SK-N-SH (cell line): ENCODE measurements at regions not wholly inside any gene's neighbourhood (a gene's known extent, or its start where the extent isn't known, plus 50 kb on each side); places are given as distances from the start of the nearest gene placed in this dataset.

ENCODE experiments used
- CTCF ChIA-PET: fragments of 300-600, 350-600 bp; formaldehyde crosslinking; extraction: SDS; loops from one replicate; lab custom pipeline; 2021; lab: Yijun Ruan, JAX
- POLR2A ChIA-PET: fragments of 350-600 bp; sonication (Branson Sonifier 250); formaldehyde crosslinking; extraction: SDS; loops from one replicate; lab custom pipeline; 2020; ENCODE audit warnings: antibody characterized with exemption, inconsistent platforms; lab: Yijun Ruan, JAX
- DNase-seq: peaks from one replicate; pipeline ENCODE4 v3.0.0; 2012
- H2AFZ ChIP-seq: fragments of 200-600 bp; sonication (generic); 2 replicates; pipeline ENCODE4 v1.8.1; 2016; ENCODE audit warnings: antibody characterized with exemption, mild to moderate bottlenecking, low read depth
- H3F3A ChIP-seq: fragments of 200-600 bp; sonication (generic); replicated peaks from 2 replicates; pipeline ENCODE3; 2016; ENCODE audit warnings: antibody characterized with exemption, mild to moderate bottlenecking; ENCODE audit not compliant: insufficient read depth
- H3K27ac ChIP-seq, 2 experiments: fragments of 200-500 bp in 1 of 2; fragments of 200-600 bp in 1 of 2; sonication (Bioruptor generic) in 1 of 2; sonication (generic), shearing (Covaris generic) in 1 of 2; 2 replicates each; pipeline versions ENCODE4 v1.5.1 to v1.6.1; 2014 to 2016; ENCODE audit warnings: low read depth in 2 of 2, inconsistent platforms in 1 of 2, low read length in 1 of 2, mild to moderate bottlenecking in 1 of 2, mixed read lengths in 1 of 2
- H3K27me3 ChIP-seq: fragments of 200-600 bp; sonication (generic), shearing (Covaris generic); 2 replicates; pipeline ENCODE4 v1.6.1; 2016; ENCODE audit warnings: mixed run types; ENCODE audit not compliant: insufficient read depth
- H3K36me3 ChIP-seq, 2 experiments: fragments of 200-500 bp in 1 of 2; fragments of 200-600 bp in 1 of 2; sonication (Bioruptor generic) in 1 of 2; sonication (generic) in 1 of 2; replicated peaks in 1 of 2; 2 replicates each; pipeline versions ENCODE3 to v1.5.1; 2014 to 2016; ENCODE audit warnings: low read length in 1 of 2, mild to moderate bottlenecking in 1 of 2; ENCODE audit not compliant: insufficient read depth in 2 of 2, control insufficient read depth in 1 of 2
- H3K4me1 ChIP-seq, 2 experiments: fragments of 200-500 bp in 1 of 2; fragments of 200-600 bp in 1 of 2; sonication (Bioruptor generic) in 1 of 2; sonication (generic), shearing (Covaris generic) in 1 of 2; 2 replicates each; pipeline versions ENCODE4 v1.5.1 to v1.6.1; 2014 to 2016; ENCODE audit warnings: low read depth in 1 of 2, low read length in 1 of 2, mixed run types in 1 of 2; ENCODE audit not compliant: insufficient read depth in 2 of 2, control insufficient read depth in 1 of 2
- H3K4me2 ChIP-seq: fragments of 200-600 bp; sonication (generic), shearing (Covaris generic); 2 replicates; pipeline ENCODE4 v1.6.1; 2017; ENCODE audit warnings: mixed run types
- H3K4me3 ChIP-seq, 2 experiments: fragments of 200-500 bp in 1 of 2; fragments of 200-600 bp in 1 of 2; sonication (Bioruptor generic) in 1 of 2; sonication (generic), shearing (Covaris generic) in 1 of 2; 2 replicates each; pipeline versions ENCODE4 v1.5.1 to v1.8.1; 2014 to 2016; ENCODE audit warnings: low read depth in 2 of 2, inconsistent platforms in 1 of 2, low read length in 1 of 2, mild to moderate bottlenecking in 1 of 2, mixed read lengths in 1 of 2, moderate library complexity in 1 of 2
- H3K79me2 ChIP-seq: fragments of 200-600 bp; sonication (generic); 2 replicates; pipeline ENCODE4 v1.8.1; 2017; ENCODE audit warnings: mild to moderate bottlenecking; ENCODE audit not compliant: insufficient read depth
- H3K9ac ChIP-seq: fragments of 200-600 bp; sonication (generic); 2 replicates; pipeline ENCODE4 v1.6.1; 2017; ENCODE audit warnings: mixed run types
- H3K9me2 ChIP-seq: fragments of 200-600 bp; sonication (generic); 2 replicates; pipeline ENCODE4 v1.6.1; 2017; ENCODE audit warnings: mixed run types
- H3K9me3 ChIP-seq: fragments of 200-600 bp; sonication (generic); 2 replicates; pipeline ENCODE4 v1.6.1; 2017; ENCODE audit warnings: mixed run types, mild to moderate bottlenecking, moderate library complexity
- H4K20me1 ChIP-seq: fragments of 200-600 bp; sonication (generic); 2 replicates; pipeline ENCODE4 v1.6.1; 2017; ENCODE audit warnings: mild to moderate bottlenecking, mixed run types; ENCODE audit not compliant: insufficient read depth
- CHD2 ChIP-seq: fragments of 150-350 bp; IDR thresholded peaks from 2 replicates; pipeline ENCODE4 v1.6.1; 2018; ENCODE audit warnings: low read length; ENCODE audit not compliant: partially characterized antibody
- CTCF ChIP-seq: fragments of 200-600 bp; sonication (generic); IDR thresholded peaks from 2 replicates; pipeline ENCODE4 v1.6.1; 2017; ENCODE audit warnings: antibody characterized with exemption, mild to moderate bottlenecking, moderate library complexity
- FOSL2 ChIP-seq: IDR thresholded peaks from 2 replicates; pipeline ENCODE4 v1.4.0; 2012; ENCODE audit warnings: low read depth, mild to moderate bottlenecking, moderate library complexity, borderline replicate concordance
- POLR2AphosphoS5 ChIP-seq: IDR thresholded peaks from 2 replicates; pipeline ENCODE4 v1.6.1; 2012; ENCODE audit warnings: low read depth, low read length
- RXRA ChIP-seq: IDR thresholded peaks from 2 replicates; pipeline ENCODE4 v1.4.0; 2012; ENCODE audit warnings: low read depth, mild to moderate bottlenecking, borderline replicate concordance
- SIN3A ChIP-seq: IDR thresholded peaks from 2 replicates; pipeline ENCODE4 v1.6.1; 2012; ENCODE audit warnings: low read depth, mild to moderate bottlenecking, low read length, moderate library complexity, borderline replicate concordance
- SMC3 ChIP-seq: IDR thresholded peaks from 2 replicates; pipeline ENCODE4 v1.6.1; 2012; ENCODE audit warnings: low read depth, low read length, improper control_type of control experiment
- TCF12 ChIP-seq: IDR thresholded peaks from 2 replicates; pipeline ENCODE4 v1.4.0; 2012
- YY1 ChIP-seq: IDR thresholded peaks from 2 replicates; pipeline ENCODE4 v1.4.0; 2012; ENCODE audit warnings: low read depth, mild to moderate bottlenecking
- ZBTB33 ChIP-seq: IDR thresholded peaks from 2 replicates; pipeline ENCODE4 v1.4.0; 2012; ENCODE audit warnings: low read depth, borderline replicate concordance
- WGBS: methylation state at CpG from one replicate; pipeline ENCODE4 v1.1.6; 2017; ENCODE audit warnings: low lambda C conversion rate; 5-methylcytosine and 5-hydroxymethylcytosine counted together
- TF ChIP-seq, protein P1 (sequence below): IDR thresholded peaks from 2 replicates; pipeline ENCODE4 v1.4.0; 2012; ENCODE audit warnings: low read depth

DNA sequence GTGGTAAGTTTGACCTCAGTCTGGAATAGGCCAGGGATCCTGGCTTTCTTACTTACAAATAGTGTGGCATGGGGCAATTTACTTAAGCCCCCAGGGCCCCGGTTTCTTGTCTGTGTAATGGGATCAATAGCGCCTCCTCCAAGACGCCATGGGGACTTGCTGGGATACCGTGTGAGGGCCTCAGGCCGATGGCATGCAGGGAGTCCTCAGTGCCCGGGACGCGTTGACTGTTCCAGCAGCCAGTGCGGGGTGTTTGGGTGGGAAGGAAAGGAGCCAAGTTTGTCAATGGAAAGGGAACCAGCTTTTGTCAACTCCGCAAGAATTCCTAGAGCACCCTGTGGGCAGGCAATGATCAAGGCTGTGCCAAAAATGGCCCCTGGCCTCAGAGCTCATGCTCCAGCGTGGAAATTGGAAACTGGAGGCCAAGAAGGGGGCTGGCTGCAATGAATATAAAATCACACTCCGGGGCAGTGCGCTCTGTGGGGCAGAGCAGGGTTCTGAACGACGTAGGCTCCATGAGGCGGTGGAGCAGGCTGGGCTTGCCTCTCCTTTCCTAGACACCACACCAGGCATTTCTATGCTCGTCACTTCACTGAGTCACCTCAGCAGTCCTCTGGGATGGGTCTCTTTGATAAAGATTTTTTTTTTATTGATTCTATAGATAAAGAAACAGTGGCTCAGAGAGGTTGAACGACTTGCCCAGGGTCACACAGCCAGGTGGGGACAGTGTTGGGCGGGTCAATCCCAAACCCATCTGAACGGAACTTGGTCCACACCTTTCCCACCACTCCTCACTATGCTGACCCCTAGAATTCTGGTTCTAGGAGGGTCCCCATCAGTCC lies 56.7 kb upstream of the ASAP2 start:
- CTCF ChIA-PET: interaction anchor here (1.1 to 5.4 kb wide), 4 partner anchors 7 to 183 kb away, joined by 3 to 24 read pairs (median 4); no protein-coding TSS in a partner anchor
- WGBS: 85% methylated on average over 20 of the region's 20 CpGs

More for the DNA sequence above, 56.7 kb upstream of the ASAP2 start:
- POLR2A ChIA-PET: no interaction called here
- no peak for DNase-seq
- Histone ChIP-seq H3F3A (peaks cover 4% of the 10 kb centered on the region), H4K20me1 (no peaks in the 10 kb centered on the region), H3K36me3 (no peaks in the 10 kb centered on the region), H3K4me3 (no peak overlapping the region), H3K9ac (no peak overlapping the region), H2AFZ (no peak overlapping the region), H3K9me2 (no peaks in the 10 kb centered on the region), H3K27ac (no peak overlapping the region), H3K4me1 (peaks cover 0 to 6% of the 10 kb centered on the region in 2 experiments; a peak in 2 of 4 replicates), H3K79me2 (no peaks in the 10 kb centered on the region), H3K9me3 (no peaks in the 10 kb centered on the region), H3K27me3 (no peaks in the 10 kb centered on the region), H3K4me2 (no peak overlapping the region)
- TF ChIP-seq TCF12 (no peak), CHD2 (no peak), RXRA (no peak), YY1 (no peak), CTCF (no peak), SIN3A (no peak), ZBTB33 (no peak), FOSL2 (no peak), SMC3 (no peak), POLR2AphosphoS5 (no peak)
- TF ChIP-seq, protein P1, sequence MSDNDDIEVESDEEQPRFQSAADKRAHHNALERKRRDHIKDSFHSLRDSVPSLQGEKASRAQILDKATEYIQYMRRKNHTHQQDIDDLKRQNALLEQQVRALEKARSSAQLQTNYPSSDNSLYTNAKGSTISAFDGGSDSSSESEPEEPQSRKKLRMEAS: no peak
